HepG2 (cell line): ENCODE measurements at regions not wholly inside any gene's neighbourhood (a gene's known extent, or its start where the extent isn't known, plus 50 kb on each side); places are given as distances from the start of the nearest gene placed in this dataset.
A peak's percentile ranks its signal among the peaks of the same experiment; 100 is the strongest.

Experiments
- BORCS8-MEF2B ChIP-seq: sonication (generic); formaldehyde crosslinking; IDR thresholded peaks from 2 replicates; pipeline ENCODE4 v1.8.0; 2022; ENCODE audit warnings: mild to moderate bottlenecking, missing genetic modification reagents
- CHD4 ChIP-seq: fragments of 200-600 bp; sonication (generic); IDR thresholded peaks from 2 replicates; pipeline ENCODE4 v1.7.0; 2017; ENCODE audit warnings: mild to moderate bottlenecking, low read length, borderline replicate concordance
- EP300 ChIP-seq, 3 experiments: sonication (generic) in 1 of 3; formaldehyde crosslinking in 1 of 3; IDR thresholded peaks; 2 replicates each; pipeline versions ENCODE4 v1.5.1 to v1.6.1; 2011 to 2020; ENCODE audit warnings: low read depth in 2 of 3, low read length in 2 of 3, borderline replicate concordance in 1 of 3, improper control_type of control experiment in 1 of 3, mild to moderate bottlenecking in 1 of 3, missing genetic modification reagents in 1 of 3, moderate library complexity in 1 of 3
- FOXM1 ChIP-seq: sonication (generic); formaldehyde crosslinking; IDR thresholded peaks from 2 replicates; pipeline ENCODE4 v1.5.0; 2020; ENCODE audit warnings: missing genetic modification reagents
- HMG20A ChIP-seq: IDR thresholded peaks from 2 replicates; pipeline ENCODE4 v1.6.1; 2016; ENCODE audit warnings: borderline replicate concordance
- POLR2A ChIP-seq, 2 experiments: IDR thresholded peaks; 2 replicates each; pipeline ENCODE4 v1.6.1; 2011; ENCODE audit warnings: low read depth in 2 of 2, low read length in 2 of 2, mild to moderate bottlenecking in 1 of 2, moderate library complexity in 1 of 2; ENCODE audit not compliant: insufficient read depth in 1 of 2
- RBAK ChIP-seq: sonication (generic); formaldehyde crosslinking; IDR thresholded peaks from 2 replicates; pipeline ENCODE4 v1.5.1; 2020; ENCODE audit warnings: mild to moderate bottlenecking, missing genetic modification reagents
- REST ChIP-seq, 2 experiments: IDR thresholded peaks; 2 replicates each; pipeline ENCODE4 v1.6.1; 2011 to 2012; ENCODE audit warnings: low read length in 2 of 2, borderline replicate concordance in 1 of 2, low read depth in 1 of 2, mild to moderate bottlenecking in 1 of 2, moderate library complexity in 1 of 2
- SOX6 ChIP-seq, 2 experiments: fragments of 450-650 bp in 1 of 2; sonication (generic) in 1 of 2; formaldehyde crosslinking in 1 of 2; IDR thresholded peaks; 2 replicates each; pipeline versions ENCODE4 v1.4.0 to v1.6.1; 2017 to 2020; ENCODE audit warnings: antibody characterized with exemption in 1 of 2, mild to moderate bottlenecking in 1 of 2, missing genetic modification reagents in 1 of 2
- SP1 ChIP-seq, 2 experiments: fragments of 450-650 bp in 1 of 2; sonication (generic) in 1 of 2; formaldehyde crosslinking in 1 of 2; IDR thresholded peaks; 2 replicates each; pipeline versions ENCODE4 v1.4.0 to v1.6.1; 2016 to 2020; ENCODE audit warnings: missing genetic modification reagents in 1 of 2
- TAF1 ChIP-seq: sonication (generic); formaldehyde crosslinking; IDR thresholded peaks from 2 replicates; pipeline ENCODE4 v1.4.0; 2020; ENCODE audit warnings: missing genetic modification reagents
- XRCC5 ChIP-seq: fragments of 200-400 bp; formaldehyde crosslinking; optimal IDR thresholded peaks from 2 replicates; pipeline ENCODE3; 2017; ENCODE audit warnings: mild to moderate bottlenecking, low read length
- ZNF18 ChIP-seq: sonication (generic); formaldehyde crosslinking; IDR thresholded peaks from 2 replicates; pipeline ENCODE4 v1.8.0; 2022; ENCODE audit warnings: mild to moderate bottlenecking, missing genetic modification reagents; ENCODE audit not compliant: insufficient replicate concordance
- ZNF75D ChIP-seq: sonication (generic); formaldehyde crosslinking; IDR thresholded peaks from 2 replicates; pipeline ENCODE4 v1.8.1; 2023; ENCODE audit warnings: missing genetic modification reagents, mild to moderate bottlenecking, borderline replicate concordance

- TF ChIP-seq HMG20A (peak; percentile 69), SOX6 (IDR thresholded peaks at IDR 0.05) (no peak), SOX6 (CRISPR knock-in tag; IDR thresholded peaks at IDR 0.05) (peak; percentile 87), ZNF18 (CRISPR knock-in tag) (no peak), EP300 (IDR thresholded peaks at IDR 0.05; ENCODE audit: low read depth in 2 of 2, low read length in 2 of 2) (peak in 1 of 2 experiments; percentile 66; a peak in 2 of 4 replicates), EP300 (CRISPR knock-in tag; IDR thresholded peaks at IDR 0.05; ENCODE audit: borderline replicate concordance) (no peak), RBAK (CRISPR knock-in tag) (no peak), POLR2A (IDR thresholded peaks at IDR 0.05; ENCODE audit: insufficient read depth in 1 of 2, low read depth in 2 of 2, low read length in 2 of 2) (no peak), REST (IDR thresholded peaks at IDR 0.05; ENCODE audit: borderline replicate concordance in 1 of 2, low read depth in 1 of 2, low read length in 2 of 2) (no peak), CHD4 (no peak), XRCC5 (no peak), ZNF75D (no peak), TAF1 (no peak), FOXM1 (CRISPR knock-in tag) (no peak), BORCS8-MEF2B (CRISPR knock-in tag) (no peak), SP1 (IDR thresholded peaks at IDR 0.05) (no peak), SP1 (CRISPR knock-in tag; IDR thresholded peaks at IDR 0.05) (no peak)
Measured at GRCh38 chr5:88118179-88118578, 150.5 kb downstream of the TMEM161B start.
